Brain microvascular endothelial cell (primary cell): ENCODE measurements at regions not wholly inside any gene's neighbourhood (a gene's known extent, or its start where the extent isn't known, plus 50 kb on each side); places are given as distances from the start of the nearest gene placed in this dataset.
A peak's percentile ranks its signal among the peaks of the same experiment; 100 is the strongest.

ENCODE experiments used
- DNase-seq: peaks from one replicate; pipeline ENCODE4 v3.0.0-alpha.2; 2020
- H3K27ac ChIP-seq: fragments of 250-450 bp; sonication (Bioruptor Pico); 2 replicates; pipeline ENCODE4 v1.5.1; 2020; ENCODE audit warnings: mild to moderate bottlenecking, moderate library complexity
- H3K27me3 ChIP-seq: fragments of 250-450 bp; sonication (Bioruptor Pico); replicated peaks from 2 replicates; pipeline ENCODE4 v1.5.1; 2020; ENCODE audit warnings: mild to moderate bottlenecking
- H3K36me3 ChIP-seq: fragments of 250-450 bp; sonication (Bioruptor Pico); replicated peaks from 2 replicates; pipeline ENCODE4 v1.5.1; 2020; ENCODE audit warnings: mild to moderate bottlenecking
- H3K4me3 ChIP-seq: 2 replicates; pipeline ENCODE4 v1.5.1; 2011; ENCODE audit warnings: low read depth, mild to moderate bottlenecking, control low read depth, low read length, moderate library complexity
- in situ Hi-C: cut with HindIII; loops from 2 replicates; pipeline ENCODE4 v1.10.0; 2017; ENCODE audit warnings: low sequenced_read_pairs, low pct_ligation_motif_present
- TF ChIP-seq, protein P1 (sequence below): IDR thresholded peaks from 2 replicates; pipeline ENCODE4 v1.5.1; 2011; ENCODE audit warnings: low read depth, mild to moderate bottlenecking, moderate library complexity, low read length, control low read depth, inconsistent platforms; ENCODE audit errors: missing control alignments

DNA sequence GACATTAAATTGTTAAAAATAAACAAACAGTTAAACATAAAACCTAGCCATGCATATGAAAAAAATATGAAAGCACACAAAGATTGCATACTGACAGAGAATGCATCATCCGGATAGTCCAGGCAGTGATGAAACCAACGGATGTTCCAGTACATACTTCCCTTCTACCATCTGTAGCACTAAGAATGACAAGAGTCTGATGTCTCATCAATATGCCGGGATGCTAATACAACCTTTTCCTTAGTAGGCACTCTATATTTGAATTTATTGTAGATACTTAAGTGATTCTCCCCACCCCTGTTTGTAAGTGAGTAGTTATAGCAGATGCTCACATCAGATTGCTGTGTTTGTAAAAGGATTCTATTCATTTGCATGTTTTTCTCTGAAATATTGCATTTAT, 571.2 kb upstream of the WWC1 start:
- no peaks in the 10 kb centered on the region for H3K27me3 ChIP-seq
- TF ChIP-seq, protein P1, sequence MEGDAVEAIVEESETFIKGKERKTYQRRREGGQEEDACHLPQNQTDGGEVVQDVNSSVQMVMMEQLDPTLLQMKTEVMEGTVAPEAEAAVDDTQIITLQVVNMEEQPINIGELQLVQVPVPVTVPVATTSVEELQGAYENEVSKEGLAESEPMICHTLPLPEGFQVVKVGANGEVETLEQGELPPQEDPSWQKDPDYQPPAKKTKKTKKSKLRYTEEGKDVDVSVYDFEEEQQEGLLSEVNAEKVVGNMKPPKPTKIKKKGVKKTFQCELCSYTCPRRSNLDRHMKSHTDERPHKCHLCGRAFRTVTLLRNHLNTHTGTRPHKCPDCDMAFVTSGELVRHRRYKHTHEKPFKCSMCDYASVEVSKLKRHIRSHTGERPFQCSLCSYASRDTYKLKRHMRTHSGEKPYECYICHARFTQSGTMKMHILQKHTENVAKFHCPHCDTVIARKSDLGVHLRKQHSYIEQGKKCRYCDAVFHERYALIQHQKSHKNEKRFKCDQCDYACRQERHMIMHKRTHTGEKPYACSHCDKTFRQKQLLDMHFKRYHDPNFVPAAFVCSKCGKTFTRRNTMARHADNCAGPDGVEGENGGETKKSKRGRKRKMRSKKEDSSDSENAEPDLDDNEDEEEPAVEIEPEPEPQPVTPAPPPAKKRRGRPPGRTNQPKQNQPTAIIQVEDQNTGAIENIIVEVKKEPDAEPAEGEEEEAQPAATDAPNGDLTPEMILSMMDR: no peak
- in situ Hi-C loops: no loop called here
- H3K36me3 ChIP-seq: no peaks in the 10 kb centered on the region
- no peak overlapping the region for H3K4me3 ChIP-seq
- no peak overlapping the region for H3K27ac ChIP-seq
- DNase-seq: no peak

DNA sequence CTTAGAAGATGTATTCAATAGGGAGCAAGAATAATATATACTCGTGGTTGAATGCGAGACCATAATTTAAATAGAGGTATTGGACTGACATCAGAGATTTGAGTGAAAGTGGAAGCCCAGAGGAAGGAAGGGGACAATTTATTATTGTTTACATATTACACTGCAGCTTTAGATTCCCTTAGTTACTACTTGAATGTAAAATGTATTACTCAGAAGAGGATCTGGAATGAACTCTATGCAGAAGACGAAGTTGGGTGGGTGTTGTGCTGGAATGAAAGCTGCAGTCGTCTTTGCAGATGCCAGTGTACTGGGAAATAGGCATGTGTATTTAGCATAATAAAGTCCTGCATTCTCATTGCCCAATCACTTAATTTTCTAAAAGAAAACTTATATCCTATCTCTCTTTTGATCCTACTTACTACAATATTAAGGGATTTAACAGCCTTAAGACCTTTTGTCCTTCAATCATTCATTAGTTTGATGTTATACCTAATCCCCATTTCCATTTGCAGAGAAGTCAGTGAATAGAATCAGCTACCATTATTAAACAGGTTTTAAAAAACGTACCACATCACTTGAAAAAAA, 570.7 kb upstream of the WWC1 start:
- Histone ChIP-seq H3K27me3 (no peaks in the 10 kb centered on the region), H3K27ac (no peak overlapping the region), H3K4me3 (no peak overlapping the region), H3K36me3 (no peaks in the 10 kb centered on the region)
- in situ Hi-C loops: no loop called here
- peak; percentile 20 for DNase-seq
- TF ChIP-seq, protein P1: no peak

DNA sequence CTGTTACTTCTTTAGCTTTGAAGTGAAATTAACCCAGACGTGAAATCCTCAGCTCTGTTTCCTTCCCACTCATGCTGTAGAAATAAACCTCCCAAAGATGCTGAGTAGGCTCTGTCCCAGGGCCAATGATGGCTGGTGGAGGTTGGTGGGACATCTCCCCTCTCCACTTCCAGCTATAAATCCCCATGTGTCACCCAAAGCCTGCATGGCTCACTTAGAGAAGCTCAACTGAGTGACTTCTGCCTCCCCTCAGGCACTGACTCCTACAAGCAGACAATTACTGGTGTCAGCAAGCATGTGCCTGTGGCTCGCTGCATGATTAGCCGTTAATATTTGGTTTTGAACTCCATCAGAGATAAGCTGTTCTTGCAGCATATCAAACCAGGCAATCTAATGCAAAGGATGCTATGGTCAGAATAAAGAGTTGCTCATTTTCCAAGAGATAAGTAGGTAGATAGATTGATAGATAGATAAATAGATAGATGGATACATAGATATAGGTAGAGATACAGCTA, 569.5 kb upstream of the WWC1 start:
- TF ChIP-seq, protein P1: no peak
- H3K36me3 ChIP-seq: no peaks in the 10 kb centered on the region
- H3K27ac ChIP-seq: no peak overlapping the region
- no peak overlapping the region for H3K4me3 ChIP-seq
- DNase-seq: no peak
- H3K27me3 ChIP-seq: no peaks in the 10 kb centered on the region
- in situ Hi-C loops: no loop called here

DNA sequence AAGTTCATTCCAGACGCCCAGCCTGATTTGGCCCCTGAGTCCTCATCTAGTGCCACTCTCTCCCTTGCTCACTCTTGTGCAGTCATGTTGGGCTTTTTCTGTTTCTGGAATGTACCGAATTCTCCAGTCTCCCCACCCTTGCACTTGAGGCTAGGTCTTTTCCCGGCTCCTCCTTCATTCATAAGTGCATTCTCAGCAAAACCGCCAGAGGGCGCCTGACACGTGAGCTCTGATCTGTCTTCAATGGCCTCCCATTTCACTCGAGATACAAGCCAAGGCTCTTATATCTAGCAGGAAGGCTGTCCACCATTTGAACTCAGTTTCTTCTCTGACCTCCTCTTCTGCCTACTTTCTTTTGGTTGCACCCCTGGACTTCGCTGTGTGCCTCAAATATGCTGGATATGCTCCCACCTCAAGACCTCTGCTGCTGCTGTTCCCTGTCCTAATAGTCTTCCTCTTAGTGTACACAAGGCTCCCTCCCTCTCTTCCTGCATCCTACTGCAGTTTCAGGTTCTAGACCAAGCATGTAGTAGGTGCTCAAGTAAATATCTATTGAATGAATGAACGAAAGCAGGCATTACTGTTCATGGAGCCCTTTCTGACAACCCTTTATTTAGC, 568.1 kb upstream of the WWC1 start:
- in situ Hi-C loops: no loop called here
- Histone ChIP-seq H3K36me3 (no peaks in the 10 kb centered on the region), H3K27ac (no peak overlapping the region), H3K4me3 (no peak overlapping the region), H3K27me3 (no peaks in the 10 kb centered on the region)
- DNase-seq: peak; percentile 75
- TF ChIP-seq, protein P1: peak; percentile 92

DNA sequence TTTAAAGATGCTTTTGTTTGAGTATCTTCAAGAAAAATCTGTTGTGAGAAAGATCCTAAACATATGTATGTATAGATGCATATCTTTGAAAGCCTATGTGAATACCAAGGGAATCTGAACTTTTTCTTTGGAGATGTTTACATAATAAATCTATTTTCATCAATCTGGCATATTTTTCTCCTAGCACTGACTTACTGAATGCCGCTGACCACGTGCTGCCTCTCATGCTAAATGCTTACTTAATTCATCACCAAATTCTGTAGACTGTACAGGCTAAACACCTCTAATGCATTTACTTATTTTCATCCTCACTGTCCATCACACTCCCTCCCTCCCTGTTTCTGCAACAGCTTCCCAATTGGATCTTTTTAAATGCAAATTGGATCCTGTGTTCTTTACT, 566.2 kb upstream of the WWC1 start:
- Histone ChIP-seq H3K4me3 (no peak overlapping the region), H3K27ac (no peak overlapping the region), H3K36me3 (no peaks in the 10 kb centered on the region), H3K27me3 (no peaks in the 10 kb centered on the region)
- in situ Hi-C loops: no loop called here
- TF ChIP-seq, protein P1: no peak
- no peak for DNase-seq
